ENCODE measurements at regions not wholly inside any gene's neighbourhood (a gene's known extent, or its start where the extent isn't known, plus 50 kb on each side); places are given as distances from the start of the nearest gene placed in this dataset.
"Not testable (repeated sequence)": the region's sequence is repeated elsewhere in the genome, so short reads cannot be mapped to it uniquely, and the experiment has no call there.

DNA sequence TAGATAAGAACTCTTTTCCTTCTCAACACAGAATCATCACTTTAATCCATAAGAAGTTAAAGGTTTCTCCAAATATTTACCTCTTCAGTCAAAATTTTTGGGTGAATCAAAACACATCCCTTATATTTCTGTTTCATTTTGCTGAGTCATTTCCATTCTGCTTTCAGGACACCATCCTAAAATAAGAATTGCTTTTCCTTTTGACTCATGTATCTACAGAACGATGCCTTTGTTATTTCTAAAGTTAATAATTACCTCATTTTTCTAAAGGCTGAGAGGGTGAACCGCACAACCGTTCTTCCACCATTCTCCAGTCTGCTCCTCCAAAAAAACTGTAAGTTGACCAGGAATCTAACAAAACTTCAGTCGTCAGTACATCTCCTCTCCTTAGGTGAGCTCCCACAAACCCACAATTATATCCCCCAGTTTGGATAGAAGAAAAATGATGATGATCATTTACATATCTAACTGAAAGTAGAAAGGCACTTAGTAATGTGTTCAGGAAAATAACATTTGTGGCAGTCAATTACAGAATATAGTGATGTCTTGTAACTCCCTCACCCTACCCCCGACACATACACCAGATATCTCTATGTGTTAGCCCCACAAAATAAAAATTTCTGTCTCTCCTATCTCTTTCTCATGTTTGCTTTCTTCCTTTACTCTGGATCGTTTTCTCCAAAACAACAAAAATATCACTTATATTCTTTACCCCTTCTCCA is 162.5 kb downstream of the RAD51AP2 start:
- no peaks in the 10 kb centered on the region for H3K9me3 ChIP-seq
- H3K27me3 ChIP-seq (replicated peaks; ENCODE audit: insufficient read depth), result no peaks in the 10 kb centered on the region
- no peak overlapping the region for H3K27ac ChIP-seq
- TF ChIP-seq, protein P1, sequence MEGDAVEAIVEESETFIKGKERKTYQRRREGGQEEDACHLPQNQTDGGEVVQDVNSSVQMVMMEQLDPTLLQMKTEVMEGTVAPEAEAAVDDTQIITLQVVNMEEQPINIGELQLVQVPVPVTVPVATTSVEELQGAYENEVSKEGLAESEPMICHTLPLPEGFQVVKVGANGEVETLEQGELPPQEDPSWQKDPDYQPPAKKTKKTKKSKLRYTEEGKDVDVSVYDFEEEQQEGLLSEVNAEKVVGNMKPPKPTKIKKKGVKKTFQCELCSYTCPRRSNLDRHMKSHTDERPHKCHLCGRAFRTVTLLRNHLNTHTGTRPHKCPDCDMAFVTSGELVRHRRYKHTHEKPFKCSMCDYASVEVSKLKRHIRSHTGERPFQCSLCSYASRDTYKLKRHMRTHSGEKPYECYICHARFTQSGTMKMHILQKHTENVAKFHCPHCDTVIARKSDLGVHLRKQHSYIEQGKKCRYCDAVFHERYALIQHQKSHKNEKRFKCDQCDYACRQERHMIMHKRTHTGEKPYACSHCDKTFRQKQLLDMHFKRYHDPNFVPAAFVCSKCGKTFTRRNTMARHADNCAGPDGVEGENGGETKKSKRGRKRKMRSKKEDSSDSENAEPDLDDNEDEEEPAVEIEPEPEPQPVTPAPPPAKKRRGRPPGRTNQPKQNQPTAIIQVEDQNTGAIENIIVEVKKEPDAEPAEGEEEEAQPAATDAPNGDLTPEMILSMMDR (IDR thresholded peaks at IDR 0.05), result no peak
- TF ChIP-seq POLR2A (IDR thresholded peaks at IDR 0.05), result no peak
- TF ChIP-seq POLR2AphosphoS5 (IDR thresholded peaks at IDR 0.05), result no peak
- no peak overlapping the region for H3K4me3 ChIP-seq
- WGBS, result 67% methylated on average over 6 of the region's 6 CpGs
- H3K4me1 ChIP-seq (replicated peaks), result no peaks in the 10 kb centered on the region
- DNase-seq (ENCODE audit: low spot score), result no peak
- no peaks in the 10 kb centered on the region for H3K36me3 ChIP-seq
- intact Hi-C loops (cut with DNase I), result no loop called here

DNA sequence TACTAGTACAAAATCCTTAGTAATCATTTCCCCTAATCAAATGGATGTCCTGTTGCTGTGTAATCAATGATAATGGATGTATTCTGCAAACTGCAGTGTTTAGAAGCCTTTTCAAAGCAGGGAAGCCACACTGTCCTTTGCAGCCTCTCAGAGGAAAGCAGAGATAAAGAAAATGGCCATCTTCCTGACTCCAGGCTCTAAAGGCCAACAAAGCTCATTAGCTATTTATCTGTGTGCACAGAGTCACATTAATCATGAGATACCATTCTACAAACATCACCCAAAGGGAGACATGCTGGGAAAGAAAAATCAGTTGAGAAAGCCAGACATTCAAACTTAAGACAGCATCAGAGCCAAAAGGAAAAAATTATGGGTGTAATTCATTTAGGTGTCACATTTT is 165.0 kb downstream of the RAD51AP2 start:
- Histone ChIP-seq H3K36me3 (no peaks in the 10 kb centered on the region), H3K27me3 (replicated peaks; ENCODE audit: insufficient read depth) (no peaks in the 10 kb centered on the region), H3K9me3 (no peaks in the 10 kb centered on the region), H3K4me1 (replicated peaks) (no peaks in the 10 kb centered on the region), H3K27ac (no peak overlapping the region), H3K4me3 (no peak overlapping the region)
- DNase-seq (ENCODE audit: low spot score), result no peak
- no peak for TF ChIP-seq POLR2AphosphoS5 (IDR thresholded peaks at IDR 0.05)
- TF ChIP-seq, protein P1 (IDR thresholded peaks at IDR 0.05), result no peak
- intact Hi-C loops (cut with DNase I), result no loop called here

DNA sequence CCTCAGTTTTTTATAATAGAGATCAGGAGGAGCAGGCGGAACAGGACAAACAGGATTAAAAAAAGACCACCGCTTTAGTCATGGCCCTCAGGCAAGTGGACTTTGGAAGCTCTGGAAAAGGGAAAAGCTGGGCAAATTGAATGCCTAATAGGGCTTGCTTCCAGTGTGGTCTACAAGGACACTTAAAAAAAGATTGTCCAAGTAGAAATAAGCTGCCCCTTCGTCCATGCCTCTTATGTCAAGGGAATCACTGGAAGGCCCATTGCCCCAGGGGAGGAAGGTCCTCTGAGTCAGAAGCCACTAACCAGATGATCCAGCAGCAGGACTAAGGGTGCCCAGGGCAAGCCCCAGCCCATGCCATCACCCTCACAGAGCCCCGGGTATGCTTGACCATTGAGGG is 175.5 kb downstream of the RAD51AP2 start:
- WGBS, result 82% methylated on average over 4 of the region's 4 CpGs
- DNase-seq (ENCODE audit: low spot score); H3K4me1 ChIP-seq (replicated peaks); H3K36me3 ChIP-seq; H3K4me3 ChIP-seq; H3K27me3 ChIP-seq (replicated peaks; ENCODE audit: insufficient read depth); intact Hi-C loops (cut with DNase I); H3K27ac ChIP-seq; H3K9me3 ChIP-seq: not testable (repeated sequence)

DNA sequence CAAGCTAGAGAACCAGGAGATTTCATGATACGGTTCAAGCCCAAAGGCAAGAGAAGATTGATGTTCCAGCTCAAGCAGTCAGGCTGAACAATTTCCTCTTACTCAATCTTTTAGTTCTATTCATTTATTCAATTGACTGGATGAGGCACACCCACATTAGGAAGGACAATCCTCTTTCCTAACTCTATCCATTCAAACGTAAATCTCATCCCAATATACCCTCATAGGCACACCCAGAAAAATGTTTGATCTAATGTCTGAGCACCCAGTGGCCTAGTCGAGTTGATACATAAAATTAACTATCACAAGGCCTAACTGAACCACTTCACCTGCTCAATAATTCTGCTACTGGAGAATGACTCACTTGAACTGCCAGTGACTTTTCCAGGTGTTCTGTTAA is 180.7 kb downstream of the RAD51AP2 start:
- Histone ChIP-seq H3K27me3 (replicated peaks; ENCODE audit: insufficient read depth) (no peaks in the 10 kb centered on the region), H3K4me3 (no peak overlapping the region), H3K9me3 (no peaks in the 10 kb centered on the region), H3K4me1 (replicated peaks) (no peaks in the 10 kb centered on the region), H3K27ac (no peak overlapping the region), H3K36me3 (no peaks in the 10 kb centered on the region)
- TF ChIP-seq, protein P1 (IDR thresholded peaks at IDR 0.05), result no peak
- TF ChIP-seq POLR2AphosphoS5 (IDR thresholded peaks at IDR 0.05) (no peak), POLR2A (IDR thresholded peaks at IDR 0.05) (no peak)
- 86% methylated on average over 3 of the region's 3 CpGs for WGBS
- DNase-seq (ENCODE audit: low spot score), result no peak
- intact Hi-C loops (cut with DNase I), result no loop called here

DNA sequence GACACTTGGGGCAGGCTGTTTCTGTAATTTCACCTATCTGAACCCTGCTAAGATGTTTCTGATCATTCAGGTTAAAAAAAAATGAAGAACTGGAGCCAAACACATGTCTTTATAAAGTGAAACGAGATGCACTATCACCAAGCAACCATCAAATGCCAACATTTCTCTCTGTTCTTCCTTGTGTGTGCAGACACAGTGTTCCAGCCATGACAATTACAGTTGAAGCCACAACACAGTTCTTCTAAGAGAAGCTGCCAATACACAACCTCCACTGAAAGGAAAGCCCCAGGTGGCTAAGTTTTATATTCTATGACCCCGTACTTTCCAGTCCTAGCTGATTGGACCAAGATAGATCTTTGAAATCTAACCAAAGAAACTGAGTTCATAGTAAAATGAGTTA is 181.8 kb downstream of the RAD51AP2 start:
- WGBS, result 16% methylated on average over 2 of the region's 2 CpGs
- Histone ChIP-seq H3K36me3 (no peaks in the 10 kb centered on the region), H3K27ac (no peak overlapping the region), H3K27me3 (replicated peaks; ENCODE audit: insufficient read depth) (no peaks in the 10 kb centered on the region), H3K4me1 (replicated peaks) (no peaks in the 10 kb centered on the region), H3K9me3 (no peaks in the 10 kb centered on the region), H3K4me3 (no peak overlapping the region)
- intact Hi-C loops (cut with DNase I), result no loop called here
- peak; percentile 52 for DNase-seq (ENCODE audit: low spot score)
- peak; percentile 69 for TF ChIP-seq POLR2AphosphoS5 (IDR thresholded peaks at IDR 0.05)
- TF ChIP-seq, protein P1 (IDR thresholded peaks at IDR 0.05), result no peak
- no peak for TF ChIP-seq POLR2A (IDR thresholded peaks at IDR 0.05)

Data from prostate gland (tissue), 2 donors.